ENCODE measurements at regions not wholly inside any gene's neighbourhood (a gene's known extent, or its start where the extent isn't known, plus 50 kb on each side); places are given as distances from the start of the nearest gene placed in this dataset.
"Not testable (repeated sequence)": the region's sequence is repeated elsewhere in the genome, so short reads cannot be mapped to it uniquely, and the experiment has no call there.

DNA sequence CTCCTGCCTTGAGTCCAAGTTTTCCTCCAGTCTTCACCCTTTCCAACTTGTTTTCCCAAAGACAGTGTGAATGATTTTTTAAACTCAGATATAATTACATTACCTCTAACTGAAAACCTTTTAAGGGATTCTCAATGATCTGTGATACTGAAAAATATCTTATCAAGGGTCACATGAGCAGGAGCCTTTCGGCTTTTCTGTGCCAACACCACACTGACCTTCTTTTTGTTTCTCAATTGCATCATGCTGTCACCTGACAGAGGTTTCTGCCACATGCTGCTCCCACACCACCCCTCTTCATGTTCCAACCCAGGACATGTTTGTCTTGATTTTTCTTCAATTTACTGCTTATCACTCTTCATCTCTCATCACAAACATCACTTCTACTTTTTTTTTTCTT is 820.0 kb downstream of the PRELID2 start:
- TF ChIP-seq, protein P1, sequence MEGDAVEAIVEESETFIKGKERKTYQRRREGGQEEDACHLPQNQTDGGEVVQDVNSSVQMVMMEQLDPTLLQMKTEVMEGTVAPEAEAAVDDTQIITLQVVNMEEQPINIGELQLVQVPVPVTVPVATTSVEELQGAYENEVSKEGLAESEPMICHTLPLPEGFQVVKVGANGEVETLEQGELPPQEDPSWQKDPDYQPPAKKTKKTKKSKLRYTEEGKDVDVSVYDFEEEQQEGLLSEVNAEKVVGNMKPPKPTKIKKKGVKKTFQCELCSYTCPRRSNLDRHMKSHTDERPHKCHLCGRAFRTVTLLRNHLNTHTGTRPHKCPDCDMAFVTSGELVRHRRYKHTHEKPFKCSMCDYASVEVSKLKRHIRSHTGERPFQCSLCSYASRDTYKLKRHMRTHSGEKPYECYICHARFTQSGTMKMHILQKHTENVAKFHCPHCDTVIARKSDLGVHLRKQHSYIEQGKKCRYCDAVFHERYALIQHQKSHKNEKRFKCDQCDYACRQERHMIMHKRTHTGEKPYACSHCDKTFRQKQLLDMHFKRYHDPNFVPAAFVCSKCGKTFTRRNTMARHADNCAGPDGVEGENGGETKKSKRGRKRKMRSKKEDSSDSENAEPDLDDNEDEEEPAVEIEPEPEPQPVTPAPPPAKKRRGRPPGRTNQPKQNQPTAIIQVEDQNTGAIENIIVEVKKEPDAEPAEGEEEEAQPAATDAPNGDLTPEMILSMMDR (IDR thresholded peaks at IDR 0.05): no peak
- Histone ChIP-seq H2AFZ (no peak overlapping the region), H3K36me3 (ENCODE audit: control insufficient read depth, insufficient read depth, low read length) (no peaks in the 10 kb centered on the region), H3K4me2 (ENCODE audit: low read length) (no peak overlapping the region), H3K79me2 (no peaks in the 10 kb centered on the region), H3K27ac (no peak overlapping the region), H3K9ac (no peak overlapping the region), H3K27me3 (ENCODE audit: control insufficient read depth, insufficient read depth, low read length) (no peaks in the 10 kb centered on the region), H3K4me3 (ENCODE audit: low read depth, low read length) (no peak overlapping the region), H3K9me3 (ENCODE audit: control insufficient read depth, low read length) (no peaks in the 10 kb centered on the region), H3K4me1 (no peaks in the 10 kb centered on the region)

DNA sequence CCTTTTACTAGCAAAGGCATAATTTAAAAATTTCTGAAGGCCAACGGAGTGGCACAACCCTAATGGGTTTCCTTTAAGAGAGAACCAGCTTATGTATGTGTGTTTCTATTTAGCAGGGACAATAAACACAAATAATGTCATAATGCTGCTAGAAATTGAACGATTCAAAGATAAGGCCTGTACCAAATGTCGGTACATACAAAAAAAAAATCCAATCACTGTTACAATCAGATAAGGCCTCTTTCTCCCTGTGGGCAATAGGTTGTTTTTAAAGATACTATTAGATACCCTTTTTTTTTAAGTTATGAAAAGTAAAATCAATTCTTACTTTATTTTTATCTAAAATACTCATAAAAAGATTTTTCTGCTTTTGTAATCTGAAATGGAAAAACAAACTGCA is 821.0 kb downstream of the PRELID2 start:
- H3K9me3 ChIP-seq (ENCODE audit: control insufficient read depth, low read length): no peaks in the 10 kb centered on the region
- no peak overlapping the region for H3K27ac ChIP-seq
- TF ChIP-seq, protein P1 (IDR thresholded peaks at IDR 0.05): no peak
- H3K4me1 ChIP-seq: no peaks in the 10 kb centered on the region
- no peaks in the 10 kb centered on the region for H3K36me3 ChIP-seq (ENCODE audit: control insufficient read depth, insufficient read depth, low read length)
- no peak overlapping the region for H3K4me2 ChIP-seq (ENCODE audit: low read length)
- H3K79me2 ChIP-seq: no peaks in the 10 kb centered on the region
- no peak overlapping the region for H3K4me3 ChIP-seq (ENCODE audit: low read depth, low read length)
- no peak overlapping the region for H2AFZ ChIP-seq
- no peaks in the 10 kb centered on the region for H3K27me3 ChIP-seq (ENCODE audit: control insufficient read depth, insufficient read depth, low read length)
- no peak overlapping the region for H3K9ac ChIP-seq

DNA sequence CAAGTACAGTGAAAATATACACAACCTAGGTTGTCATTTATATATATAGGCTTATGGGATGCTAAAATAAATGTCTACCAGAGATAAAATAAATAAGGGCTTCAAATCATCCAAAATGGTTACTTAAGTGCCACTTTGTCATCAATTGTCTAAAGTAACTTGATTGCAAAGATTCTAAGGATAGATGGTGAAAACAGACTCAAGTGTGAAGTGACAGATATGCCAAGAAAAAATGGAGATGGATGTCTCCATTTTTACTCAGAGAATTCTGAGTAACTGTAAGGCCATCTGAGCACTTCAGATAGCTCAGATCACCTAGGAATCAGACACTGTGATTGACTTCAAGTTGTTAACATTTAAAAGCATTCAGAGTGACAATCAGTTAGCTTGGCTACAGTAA is 824.3 kb downstream of the PRELID2 start:
- Histone ChIP-seq H3K79me2 (no peaks in the 10 kb centered on the region), H3K27ac (no peak overlapping the region), H3K27me3 (ENCODE audit: control insufficient read depth, insufficient read depth, low read length) (no peaks in the 10 kb centered on the region), H3K4me3 (ENCODE audit: low read depth, low read length) (no peak overlapping the region), H3K4me1 (no peaks in the 10 kb centered on the region), H3K4me2 (ENCODE audit: low read length) (no peak overlapping the region), H3K9ac (no peak overlapping the region), H3K36me3 (ENCODE audit: control insufficient read depth, insufficient read depth, low read length) (no peaks in the 10 kb centered on the region), H2AFZ (no peak overlapping the region), H3K9me3 (ENCODE audit: control insufficient read depth, low read length) (no peaks in the 10 kb centered on the region)
- TF ChIP-seq, protein P1 (IDR thresholded peaks at IDR 0.05): no peak

DNA sequence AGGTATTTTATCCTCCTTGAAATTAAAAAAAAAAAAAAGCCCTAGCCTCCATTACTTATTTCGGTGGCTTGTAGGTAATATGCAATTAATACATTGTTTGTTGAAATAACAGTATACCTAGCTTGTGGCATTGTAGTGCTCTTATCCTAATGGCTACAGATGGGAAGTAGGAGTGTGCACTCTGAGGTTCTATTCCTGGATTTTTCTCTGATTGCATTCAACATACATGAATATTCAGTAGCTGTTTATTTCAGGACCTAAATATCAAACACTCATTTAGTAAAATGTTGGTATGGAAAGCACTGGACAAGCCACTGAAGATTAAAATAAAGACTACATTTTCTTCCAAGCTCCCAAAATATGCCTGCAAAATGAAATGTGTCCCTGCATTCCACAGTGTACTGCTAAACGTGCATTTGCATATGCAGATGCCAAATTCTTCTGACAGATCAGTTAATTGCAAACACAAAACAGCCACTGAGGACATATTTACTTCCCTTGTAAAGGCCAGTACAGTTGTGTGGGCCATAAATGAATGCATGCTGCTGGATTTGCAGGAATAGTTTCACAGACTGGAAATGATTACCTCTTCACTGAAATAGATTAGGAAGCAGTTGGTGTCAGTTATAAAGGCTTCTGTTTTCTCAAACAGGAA is 826.1 kb downstream of the PRELID2 start:
- Histone ChIP-seq H3K27ac (no peak overlapping the region), H3K27me3 (ENCODE audit: control insufficient read depth, insufficient read depth, low read length) (no peaks in the 10 kb centered on the region), H3K4me2 (ENCODE audit: low read length) (no peak overlapping the region), H3K9me3 (ENCODE audit: control insufficient read depth, low read length) (no peaks in the 10 kb centered on the region), H3K4me3 (ENCODE audit: low read depth, low read length) (no peak overlapping the region), H2AFZ (no peak overlapping the region), H3K36me3 (ENCODE audit: control insufficient read depth, insufficient read depth, low read length) (no peaks in the 10 kb centered on the region), H3K79me2 (no peaks in the 10 kb centered on the region), H3K9ac (no peak overlapping the region), H3K4me1 (no peaks in the 10 kb centered on the region)
- TF ChIP-seq, protein P1 (IDR thresholded peaks at IDR 0.05): no peak

DNA sequence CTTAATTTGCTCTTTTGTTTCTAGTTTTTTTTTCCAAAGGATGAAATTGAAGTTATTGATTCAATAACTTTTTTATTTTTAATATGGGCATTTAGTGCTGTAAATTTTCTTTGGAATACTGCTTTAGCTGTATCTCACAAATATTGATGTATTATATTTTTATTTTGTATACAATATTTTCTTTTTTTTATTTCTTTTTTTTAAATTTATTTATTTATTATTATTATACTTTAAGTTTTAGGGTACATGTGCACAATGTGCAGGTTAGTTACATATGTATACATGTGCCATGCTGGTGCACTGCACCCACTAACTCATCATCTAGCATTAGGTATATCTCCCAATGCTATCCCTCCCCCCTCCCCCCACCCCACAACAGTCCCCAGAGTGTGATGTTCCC is 823.7 kb downstream of the KCTD16 start:
- H2AFZ ChIP-seq; H3K36me3 ChIP-seq (ENCODE audit: control insufficient read depth, insufficient read depth, low read length): not testable (repeated sequence)

More for the DNA sequence above, 823.7 kb downstream of the KCTD16 start:
- H3K4me1 ChIP-seq; H3K9ac ChIP-seq; H3K4me2 ChIP-seq (ENCODE audit: low read length); H3K27ac ChIP-seq; H3K9me3 ChIP-seq (ENCODE audit: control insufficient read depth, low read length); H3K4me3 ChIP-seq (ENCODE audit: low read depth, low read length); H3K27me3 ChIP-seq (ENCODE audit: control insufficient read depth, insufficient read depth, low read length); H3K79me2 ChIP-seq: not testable (repeated sequence)

Data from parathyroid adenoma (tissue), 2 donors.